ENCODE measurements at regions not wholly inside any gene's neighbourhood (a gene's known extent, or its start where the extent isn't known, plus 50 kb on each side); places are given as distances from the start of the nearest gene placed in this dataset.

- no peaks in the 10 kb centered on the region for H3K36me3 ChIP-seq (ENCODE audit: insufficient read depth, low read depth, low read length)
- H3K4me1 ChIP-seq (ENCODE audit: insufficient read depth, low read length) = no peaks in the 10 kb centered on the region
- H3K9me3 ChIP-seq (ENCODE audit: insufficient read depth, low read depth, low read length) = no peaks in the 10 kb centered on the region
- no peaks in the 10 kb centered on the region for H3K27me3 ChIP-seq (ENCODE audit: insufficient read depth, low read length)
- no peak overlapping the region for H3K9ac ChIP-seq (ENCODE audit: low read depth, low read length)
- H3K4me3 ChIP-seq (ENCODE audit: low read length) = no peak overlapping the region
- H3K27ac ChIP-seq (ENCODE audit: low read length) = no peak overlapping the region
Measured at GRCh38 chr3:3685721-3686120, 113.5 kb upstream of the LRRN1 start.

GRCh38 chr3:3683261-3683660 lies 116.0 kb upstream of the LRRN1 start:
- no peaks in the 10 kb centered on the region for H3K27me3 ChIP-seq (ENCODE audit: insufficient read depth, low read length)
- no peaks in the 10 kb centered on the region for H3K36me3 ChIP-seq (ENCODE audit: insufficient read depth, low read depth, low read length)
- no peak overlapping the region for H3K9ac ChIP-seq (ENCODE audit: low read depth, low read length)
- H3K9me3 ChIP-seq (ENCODE audit: insufficient read depth, low read depth, low read length) = no peaks in the 10 kb centered on the region
- H3K27ac ChIP-seq (ENCODE audit: low read length) = no peak overlapping the region
- no peaks in the 10 kb centered on the region for H3K4me1 ChIP-seq (ENCODE audit: insufficient read depth, low read length)
- no peak overlapping the region for H3K4me3 ChIP-seq (ENCODE audit: low read length)

- Histone ChIP-seq H3K9me3 (ENCODE audit: insufficient read depth, low read depth, low read length) (no peaks in the 10 kb centered on the region), H3K36me3 (ENCODE audit: insufficient read depth, low read depth, low read length) (no peaks in the 10 kb centered on the region), H3K27ac (ENCODE audit: low read length) (no peak overlapping the region), H3K9ac (ENCODE audit: low read depth, low read length) (no peak overlapping the region), H3K4me1 (ENCODE audit: insufficient read depth, low read length) (no peaks in the 10 kb centered on the region), H3K4me3 (ENCODE audit: low read length) (no peak overlapping the region), H3K27me3 (ENCODE audit: insufficient read depth, low read length) (no peaks in the 10 kb centered on the region)
Measured at GRCh38 chr3:3675801-3676200, 123.4 kb upstream of the LRRN1 start.

- no peaks in the 10 kb centered on the region for H3K36me3 ChIP-seq (ENCODE audit: insufficient read depth, low read depth, low read length)
- no peak overlapping the region for H3K4me3 ChIP-seq (ENCODE audit: low read length)
- H3K9ac ChIP-seq (ENCODE audit: low read depth, low read length) = no peak overlapping the region
- H3K27ac ChIP-seq (ENCODE audit: low read length) = no peak overlapping the region
- no peaks in the 10 kb centered on the region for H3K4me1 ChIP-seq (ENCODE audit: insufficient read depth, low read length)
- H3K27me3 ChIP-seq (ENCODE audit: insufficient read depth, low read length) = no peaks in the 10 kb centered on the region
- H3K9me3 ChIP-seq (ENCODE audit: insufficient read depth, low read depth, low read length) = no peaks in the 10 kb centered on the region
Measured at GRCh38 chr3:3675186-3675585, 124.0 kb upstream of the LRRN1 start.

GRCh38 chr3:3666664-3667063 lies 132.6 kb upstream of the LRRN1 start:
- no peak overlapping the region for H3K9ac ChIP-seq (ENCODE audit: low read depth, low read length)
- no peaks in the 10 kb centered on the region for H3K36me3 ChIP-seq (ENCODE audit: insufficient read depth, low read depth, low read length)
- peaks cover 9% of the 10 kb centered on the region for H3K4me1 ChIP-seq (ENCODE audit: insufficient read depth, low read length)
- no peaks in the 10 kb centered on the region for H3K9me3 ChIP-seq (ENCODE audit: insufficient read depth, low read depth, low read length)
- H3K27me3 ChIP-seq (ENCODE audit: insufficient read depth, low read length) = no peaks in the 10 kb centered on the region
- no peak overlapping the region for H3K4me3 ChIP-seq (ENCODE audit: low read length)
- no peak overlapping the region for H3K27ac ChIP-seq (ENCODE audit: low read length)

GRCh38 chr3:3665961-3666640 lies 133.1 kb upstream of the LRRN1 start:
- Histone ChIP-seq H3K27me3 (ENCODE audit: insufficient read depth, low read length) (no peaks in the 10 kb centered on the region), H3K4me3 (ENCODE audit: low read length) (no peak overlapping the region), H3K9me3 (ENCODE audit: insufficient read depth, low read depth, low read length) (no peaks in the 10 kb centered on the region), H3K27ac (ENCODE audit: low read length) (no peak overlapping the region), H3K9ac (ENCODE audit: low read depth, low read length) (no peak overlapping the region), H3K36me3 (ENCODE audit: insufficient read depth, low read depth, low read length) (no peaks in the 10 kb centered on the region), H3K4me1 (ENCODE audit: insufficient read depth, low read length) (peaks cover 9% of the 10 kb centered on the region)

- Histone ChIP-seq H3K9me3 (ENCODE audit: insufficient read depth, low read depth, low read length) (no peaks in the 10 kb centered on the region), H3K27ac (ENCODE audit: low read length) (no peak overlapping the region), H3K27me3 (ENCODE audit: insufficient read depth, low read length) (no peaks in the 10 kb centered on the region), H3K4me1 (ENCODE audit: insufficient read depth, low read length) (peaks cover 9% of the 10 kb centered on the region), H3K4me3 (ENCODE audit: low read length) (no peak overlapping the region), H3K36me3 (ENCODE audit: insufficient read depth, low read depth, low read length) (no peaks in the 10 kb centered on the region), H3K9ac (ENCODE audit: low read depth, low read length) (no peak overlapping the region)
Measured at GRCh38 chr3:3665546-3665945, 133.7 kb upstream of the LRRN1 start.

- H3K27ac ChIP-seq (ENCODE audit: low read length) = no peak overlapping the region
Measured at GRCh38 chr3:3664935-3665334, 134.3 kb upstream of the LRRN1 start.

GRCh38 chr3:3662610-3663009 lies 136.6 kb upstream of the LRRN1 start:
- H3K4me1 ChIP-seq (ENCODE audit: insufficient read depth, low read length) = peaks cover 9% of the 10 kb centered on the region
- no peak overlapping the region for H3K27ac ChIP-seq (ENCODE audit: low read length)
- no peaks in the 10 kb centered on the region for H3K36me3 ChIP-seq (ENCODE audit: insufficient read depth, low read depth, low read length)
- no peak overlapping the region for H3K9ac ChIP-seq (ENCODE audit: low read depth, low read length)
- H3K9me3 ChIP-seq (ENCODE audit: insufficient read depth, low read depth, low read length) = no peaks in the 10 kb centered on the region
- no peak overlapping the region for H3K4me3 ChIP-seq (ENCODE audit: low read length)
- no peaks in the 10 kb centered on the region for H3K27me3 ChIP-seq (ENCODE audit: insufficient read depth, low read length)

More at GRCh38 chr3:3664935-3665334, 134.3 kb upstream of the LRRN1 start:
- Histone ChIP-seq H3K36me3 (ENCODE audit: insufficient read depth, low read depth, low read length) (no peaks in the 10 kb centered on the region), H3K27me3 (ENCODE audit: insufficient read depth, low read length) (no peaks in the 10 kb centered on the region), H3K4me1 (ENCODE audit: insufficient read depth, low read length) (peaks cover 9% of the 10 kb centered on the region), H3K9ac (ENCODE audit: low read depth, low read length) (no peak overlapping the region), H3K9me3 (ENCODE audit: insufficient read depth, low read depth, low read length) (no peaks in the 10 kb centered on the region), H3K4me3 (ENCODE audit: low read length) (no peak overlapping the region)

- Histone ChIP-seq H3K27me3 (ENCODE audit: insufficient read depth, low read length) (no peaks in the 10 kb centered on the region), H3K4me3 (ENCODE audit: low read length) (no peak overlapping the region), H3K9me3 (ENCODE audit: insufficient read depth, low read depth, low read length) (no peaks in the 10 kb centered on the region), H3K36me3 (ENCODE audit: insufficient read depth, low read depth, low read length) (no peaks in the 10 kb centered on the region), H3K4me1 (ENCODE audit: insufficient read depth, low read length) (no peaks in the 10 kb centered on the region), H3K27ac (ENCODE audit: low read length) (no peak overlapping the region), H3K9ac (ENCODE audit: low read depth, low read length) (no peak overlapping the region)
Measured at GRCh38 chr3:3654916-3655315, 144.3 kb upstream of the LRRN1 start.

GRCh38 chr3:3648988-3649679 lies 150.1 kb upstream of the LRRN1 start:
- Histone ChIP-seq H3K9me3 (ENCODE audit: insufficient read depth, low read depth, low read length) (no peaks in the 10 kb centered on the region), H3K27me3 (ENCODE audit: insufficient read depth, low read length) (no peaks in the 10 kb centered on the region), H3K4me3 (ENCODE audit: low read length) (no peak overlapping the region), H3K27ac (ENCODE audit: low read length) (no peak overlapping the region), H3K4me1 (ENCODE audit: insufficient read depth, low read length) (no peaks in the 10 kb centered on the region), H3K9ac (ENCODE audit: low read depth, low read length) (no peak overlapping the region), H3K36me3 (ENCODE audit: insufficient read depth, low read depth, low read length) (no peaks in the 10 kb centered on the region)

GRCh38 chr3:3646934-3647333 lies 152.3 kb upstream of the LRRN1 start:
- H3K4me3 ChIP-seq (ENCODE audit: low read length) = no peak overlapping the region
- H3K4me1 ChIP-seq (ENCODE audit: insufficient read depth, low read length) = no peaks in the 10 kb centered on the region
- no peak overlapping the region for H3K27ac ChIP-seq (ENCODE audit: low read length)
- H3K9ac ChIP-seq (ENCODE audit: low read depth, low read length) = no peak overlapping the region
- no peaks in the 10 kb centered on the region for H3K27me3 ChIP-seq (ENCODE audit: insufficient read depth, low read length)
- no peaks in the 10 kb centered on the region for H3K9me3 ChIP-seq (ENCODE audit: insufficient read depth, low read depth, low read length)
- H3K36me3 ChIP-seq (ENCODE audit: insufficient read depth, low read depth, low read length) = no peaks in the 10 kb centered on the region
